Kidney glomerular epithelial cell (primary cell): ENCODE measurements at regions not wholly inside any gene's neighbourhood (a gene's known extent, or its start where the extent isn't known, plus 50 kb on each side); places are given as distances from the start of the nearest gene placed in this dataset.
"Not testable (repeated sequence)": the region's sequence is repeated elsewhere in the genome, so short reads cannot be mapped to it uniquely, and the experiment has no call there.

Source experiments
- DNase-seq: peaks from one replicate; lab custom pipeline; 2025; lab: John Stamatoyannopoulos, UW

DNA sequence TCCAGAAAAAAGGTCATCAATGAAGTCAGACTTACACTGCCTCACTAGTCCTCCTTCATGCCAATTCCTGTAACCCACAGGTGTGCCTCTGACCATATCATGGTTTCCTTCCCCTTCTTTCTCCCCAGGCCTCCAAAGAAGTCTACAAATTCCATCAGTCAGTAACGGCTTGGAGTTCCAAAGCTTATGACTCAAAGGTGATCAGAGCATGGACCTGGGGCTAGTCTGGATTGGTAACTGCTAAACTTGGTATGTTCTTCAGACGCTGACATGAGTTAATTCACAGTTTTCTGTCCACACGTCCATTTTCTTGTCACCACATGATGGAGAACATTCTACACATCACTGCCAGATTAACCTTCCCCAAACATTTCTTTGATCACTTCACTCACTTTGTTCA, 560.4 kb downstream of the ETNK1 start:
- no peak for DNase-seq

DNA sequence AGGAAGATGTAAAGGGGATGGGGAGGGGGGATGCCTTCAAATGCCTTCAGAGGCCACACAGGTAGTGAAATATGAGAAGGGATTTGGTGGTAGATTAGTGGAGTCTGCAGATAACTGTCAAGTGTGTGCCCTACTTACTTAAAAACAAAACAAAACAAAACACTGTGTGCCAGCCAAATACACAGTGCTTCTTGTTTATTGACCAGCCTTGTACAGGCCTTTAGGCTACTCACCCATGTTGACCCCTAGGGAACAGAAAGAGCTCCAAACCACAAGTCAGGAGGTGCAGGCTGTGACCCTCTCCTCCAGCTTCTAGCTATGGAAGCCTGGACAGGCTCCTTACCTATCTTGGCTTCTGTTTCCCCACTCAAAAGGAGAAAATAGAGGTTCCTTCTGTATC, 562.0 kb downstream of the ETNK1 start:
- DNase-seq = no peak

DNA sequence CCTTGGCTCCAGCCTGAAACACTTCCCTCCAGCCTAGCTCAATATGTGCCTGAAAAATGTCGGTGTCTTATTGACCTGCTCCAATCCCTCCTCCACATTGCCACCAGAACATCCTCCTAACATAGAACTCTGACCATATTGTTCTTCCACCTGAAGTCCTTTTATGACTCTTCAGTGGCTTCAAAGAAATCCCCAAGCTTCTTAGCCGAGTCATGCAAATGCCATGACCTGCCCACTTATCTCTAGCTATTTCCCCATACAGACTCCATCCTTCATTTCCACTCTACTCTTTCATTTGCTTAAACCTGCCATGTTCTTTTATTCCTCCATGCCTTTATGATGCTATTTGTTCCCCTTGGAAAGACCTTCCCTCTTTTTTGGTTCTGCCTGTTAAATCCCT, 568.6 kb downstream of the ETNK1 start:
- DNase-seq = no peak

DNA sequence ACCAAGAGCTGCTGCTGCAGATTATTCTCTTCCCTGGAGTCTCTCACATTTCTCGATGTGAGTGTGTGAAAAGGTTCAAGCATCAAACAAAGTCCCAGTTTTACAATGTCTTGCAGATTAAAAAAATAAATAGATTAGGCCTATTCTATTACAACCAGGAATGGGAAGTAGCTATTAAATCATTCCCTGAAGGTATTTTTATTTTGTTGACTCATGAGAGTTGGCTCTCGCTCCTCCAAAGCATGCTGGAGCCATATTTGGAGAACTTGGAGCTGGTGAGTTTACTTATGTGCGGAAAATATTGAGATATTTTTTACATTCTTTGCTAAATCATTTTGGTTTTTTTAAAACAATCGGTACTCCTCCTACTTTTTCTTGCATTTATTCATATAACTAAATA, 572.3 kb downstream of the ETNK1 start:
- DNase-seq = no peak

DNA sequence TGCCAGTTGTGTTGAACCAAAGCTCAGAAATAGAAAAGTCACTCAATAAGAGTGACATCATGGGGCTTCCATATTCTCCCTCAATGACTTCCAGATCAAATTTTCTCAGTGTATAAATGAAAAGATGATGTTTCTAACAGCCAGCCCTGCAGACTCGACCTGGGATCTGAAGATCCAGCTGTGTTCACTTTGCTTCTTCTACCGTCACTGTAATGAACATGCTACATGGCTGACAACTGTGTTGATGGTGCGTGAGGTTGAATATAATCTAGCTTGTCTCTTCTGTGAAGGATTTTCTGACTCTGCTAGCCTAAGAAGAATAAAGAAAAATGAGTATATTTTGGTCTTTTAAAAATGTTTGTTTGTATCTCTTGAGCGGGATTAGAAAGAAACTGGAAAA, 577.8 kb downstream of the ETNK1 start:
- DNase-seq = no peak

DNA sequence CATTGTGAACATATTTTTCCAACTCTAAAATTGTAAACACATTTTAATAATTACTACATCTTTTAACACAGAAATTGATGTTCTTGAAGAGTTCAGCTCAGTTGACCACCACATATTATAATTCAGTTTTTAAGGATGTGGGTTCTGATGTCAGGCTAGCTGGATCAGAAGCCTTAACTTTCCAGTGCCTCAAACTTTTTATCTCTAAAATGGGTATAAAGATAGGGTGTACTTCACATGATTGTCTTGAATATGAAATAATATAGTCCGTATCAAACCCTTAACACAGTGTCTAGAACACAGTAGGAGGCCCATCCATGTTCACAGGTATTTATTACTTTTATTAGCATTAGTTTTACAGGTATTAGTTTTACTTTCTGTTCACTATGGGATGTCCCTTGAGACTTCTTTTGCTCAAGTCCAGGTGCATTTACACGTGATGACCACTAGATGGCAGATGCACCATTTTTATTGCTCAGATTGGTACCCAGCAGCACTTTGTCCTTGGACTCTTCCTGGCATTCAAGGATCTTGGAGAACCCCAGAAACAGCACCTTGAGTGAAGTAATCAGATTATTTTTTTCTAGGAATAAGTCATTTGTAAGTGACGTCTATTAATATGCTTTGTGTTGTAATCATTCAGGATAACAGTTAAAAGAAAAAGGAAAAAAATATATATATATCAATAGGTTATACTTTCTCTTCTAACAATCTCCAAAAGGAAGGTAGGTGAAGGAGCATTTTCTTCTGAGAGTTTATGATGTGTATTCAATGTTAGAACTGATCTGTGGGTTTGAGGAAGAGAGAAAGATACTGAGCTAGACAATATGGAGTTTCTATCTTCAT, 580.2 kb downstream of the ETNK1 start:
- peak; percentile 37 for DNase-seq

DNA sequence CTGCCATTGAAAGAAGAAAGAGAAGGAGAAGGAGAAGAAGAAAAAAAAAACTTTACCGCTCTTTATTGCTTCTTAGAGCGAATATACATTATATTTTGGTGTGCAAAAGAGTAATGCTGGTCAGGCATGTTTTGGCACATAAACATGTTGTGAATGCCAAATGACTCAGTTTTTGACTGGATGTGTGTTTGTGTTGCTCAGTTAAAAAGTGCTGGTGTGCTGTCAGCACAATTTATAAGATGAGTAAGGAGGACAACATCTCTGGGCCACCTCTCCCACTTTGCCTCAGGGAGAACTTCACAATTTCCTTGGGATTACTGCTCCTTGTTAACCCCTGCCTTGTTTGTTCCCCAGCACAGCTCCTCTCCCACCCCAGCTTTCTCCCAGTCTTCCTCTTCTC, 584.8 kb downstream of the ETNK1 start:
- DNase-seq = no peak

DNA sequence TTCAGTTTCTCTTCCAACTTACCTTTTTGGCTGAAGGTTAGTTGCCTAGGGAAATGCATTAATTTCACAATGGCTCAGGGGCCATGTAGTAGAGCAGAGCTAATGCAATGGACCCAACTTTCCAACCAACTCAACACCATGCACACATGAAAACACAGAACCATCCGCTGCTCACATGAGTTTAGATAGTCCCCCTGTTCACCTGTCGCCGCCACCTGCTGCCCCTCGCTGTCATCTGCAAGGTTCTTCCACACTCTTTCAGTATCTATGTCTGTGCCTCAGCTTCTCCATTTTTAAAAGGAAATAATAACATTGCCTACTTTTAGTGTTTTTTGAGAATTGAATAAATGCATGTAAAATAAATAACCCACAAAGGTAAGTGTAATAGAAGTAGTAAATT, 585.6 kb downstream of the ETNK1 start:
- DNase-seq = no peak

DNA sequence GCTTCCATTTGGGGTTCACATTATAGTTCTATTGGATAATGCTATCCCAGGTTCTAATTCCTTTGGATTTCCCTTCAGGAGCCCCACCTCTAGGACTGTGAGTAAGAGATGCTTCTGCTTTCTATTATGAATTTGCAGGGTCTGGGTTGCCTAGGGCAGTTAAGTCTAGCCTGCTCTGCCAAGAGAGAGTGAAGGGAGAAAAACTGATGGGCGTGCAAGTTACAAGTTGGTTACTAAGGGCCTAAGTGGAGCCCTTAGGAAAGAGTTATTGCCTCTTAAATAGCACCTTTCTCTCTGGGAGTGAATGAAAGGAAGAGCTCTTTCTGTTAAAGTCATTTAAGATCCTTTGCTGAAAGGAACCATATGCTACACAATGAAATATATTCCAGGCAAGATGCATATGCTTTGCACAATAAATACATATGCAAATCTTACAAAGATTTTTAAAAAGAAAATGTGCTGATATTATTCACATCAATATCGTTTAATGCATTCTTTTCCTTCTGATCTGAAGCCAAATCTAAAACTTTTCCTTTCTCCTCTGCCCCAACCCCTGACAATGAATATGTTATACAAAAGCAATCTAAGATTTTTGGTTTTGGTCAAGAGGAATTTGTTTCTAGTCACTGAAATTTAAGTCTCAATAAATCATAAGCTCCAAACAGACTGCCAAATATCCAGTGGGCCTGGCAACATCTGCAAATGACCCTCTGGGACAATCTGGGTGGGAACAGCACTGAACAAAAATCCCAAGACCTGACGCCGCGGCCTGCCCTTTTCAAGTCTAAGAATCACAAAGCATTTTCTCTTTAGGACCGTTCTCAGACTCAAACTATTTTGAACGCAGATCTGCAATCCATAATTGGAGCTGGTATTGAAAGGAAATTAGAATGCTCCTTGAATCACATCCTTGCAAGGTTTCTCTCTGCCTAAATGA, 586.7 kb downstream of the ETNK1 start:
- DNase-seq = no peak

DNA sequence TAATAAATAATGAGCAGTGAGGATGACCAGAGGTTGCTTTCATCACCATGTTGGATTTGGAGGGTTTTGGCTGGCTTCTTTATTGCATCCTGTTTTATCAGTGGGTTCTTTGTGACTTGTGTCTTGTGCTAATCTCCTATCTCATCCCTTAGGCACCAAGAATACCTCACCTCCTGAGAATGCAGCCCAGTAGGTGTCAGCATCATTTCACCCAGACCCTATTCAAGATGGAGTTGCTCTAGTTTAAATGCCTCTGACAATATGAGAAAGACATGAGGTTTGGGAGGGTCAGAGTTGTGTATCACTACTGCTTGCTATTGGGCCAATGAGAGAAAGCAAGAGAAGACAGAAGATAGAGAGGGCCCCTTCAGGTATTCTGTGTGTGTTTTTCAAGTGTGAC, 592.2 kb downstream of the ETNK1 start:
- DNase-seq = no peak

DNA sequence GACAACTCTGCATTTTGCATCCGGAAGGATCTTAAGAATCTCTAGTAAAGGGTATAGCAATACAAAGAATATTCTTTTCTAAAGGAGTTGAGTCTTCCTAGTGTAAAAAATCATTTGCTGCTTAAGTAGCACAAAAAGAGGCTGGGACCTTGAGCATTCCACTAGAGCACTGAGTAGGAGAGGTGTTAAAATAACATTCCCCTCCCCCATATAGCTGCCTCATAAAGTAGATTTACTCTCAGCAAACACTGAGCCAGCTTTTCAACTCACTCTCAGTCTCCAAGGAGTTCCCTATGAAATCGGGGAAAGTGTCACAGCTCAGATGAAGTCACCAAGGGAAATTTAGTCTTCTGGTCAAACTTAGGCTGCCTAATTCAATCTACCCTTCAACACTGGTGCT, 592.7 kb downstream of the ETNK1 start:
- DNase-seq = no peak

DNA sequence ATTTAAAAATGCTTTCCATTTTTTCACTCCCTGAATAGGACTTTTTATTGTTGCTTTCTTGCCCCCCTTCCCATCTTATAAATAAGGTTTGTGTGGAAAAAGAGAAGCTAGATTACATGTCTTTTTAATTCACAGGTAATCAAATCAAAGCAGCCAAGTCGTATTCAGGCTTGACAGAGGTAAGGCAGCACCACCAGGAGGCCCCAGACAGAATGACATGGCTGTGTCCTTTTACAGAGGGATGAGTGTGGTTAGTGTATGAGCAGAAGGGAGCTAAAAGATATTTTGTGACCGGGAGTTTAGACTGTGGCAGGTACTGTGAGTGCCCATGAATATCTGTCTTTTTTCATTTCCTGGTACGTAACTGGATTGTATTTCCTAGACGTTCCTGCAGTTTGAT, 596.1 kb downstream of the ETNK1 start:
- DNase-seq = no peak

DNA sequence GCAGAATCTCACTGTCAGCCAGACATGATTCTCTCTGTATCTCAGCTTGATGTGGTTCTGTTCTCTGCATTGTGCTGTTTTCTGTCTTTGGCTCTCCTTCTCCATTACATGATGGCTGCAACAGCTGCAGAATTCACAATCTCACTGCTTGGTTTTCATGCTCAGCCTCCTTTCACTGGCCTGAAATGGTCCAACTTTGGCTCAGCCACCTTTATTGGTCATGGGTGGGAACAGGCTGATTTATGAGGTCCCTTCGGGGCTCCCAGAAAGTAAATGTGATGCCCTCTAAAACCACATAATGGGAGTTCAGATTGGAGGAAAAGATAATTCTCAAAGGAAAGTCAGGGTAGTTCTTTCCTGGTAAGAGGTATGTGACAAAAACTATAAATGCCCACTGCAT, 597.0 kb downstream of the ETNK1 start:
- no peak for DNase-seq

DNA sequence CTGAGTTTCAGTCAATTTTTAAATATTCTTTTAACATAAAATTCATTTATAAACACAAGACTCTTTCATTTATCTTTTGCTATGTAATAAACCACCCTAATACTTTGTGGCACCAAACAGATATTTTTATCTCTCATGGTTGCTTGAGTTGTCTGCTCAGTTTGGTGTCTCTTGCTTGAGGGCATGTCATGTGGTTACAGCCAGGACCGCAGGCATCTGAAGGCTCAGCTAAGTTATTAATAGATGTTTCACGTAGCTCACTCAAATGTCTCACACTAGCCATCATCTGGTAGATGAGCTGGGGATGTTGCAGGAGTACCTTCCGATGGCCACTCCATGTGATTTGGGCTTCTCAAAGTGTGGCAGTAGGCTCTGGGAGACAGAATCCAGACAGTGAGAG, 597.8 kb downstream of the ETNK1 start:
- no peak for DNase-seq

DNA sequence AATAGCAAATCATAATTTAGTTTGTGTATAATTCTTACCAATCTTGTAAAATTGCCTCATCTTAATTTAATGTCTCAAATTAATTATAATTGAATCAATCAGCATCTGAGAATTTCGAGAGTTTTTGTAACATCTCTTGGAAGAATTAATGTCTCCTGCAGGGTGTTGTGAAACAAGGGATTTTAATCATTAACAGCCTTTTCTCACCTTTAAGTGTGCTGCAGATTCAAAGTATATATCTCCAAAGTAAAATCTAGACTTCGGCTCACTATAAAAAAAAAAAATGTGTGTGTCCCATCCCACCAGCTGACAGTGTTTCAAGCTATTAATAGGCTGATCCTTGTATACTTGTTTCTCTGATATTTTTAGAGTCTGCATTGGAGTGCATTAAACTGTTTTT, 603.1 kb downstream of the ETNK1 start:
- no peak for DNase-seq

DNA sequence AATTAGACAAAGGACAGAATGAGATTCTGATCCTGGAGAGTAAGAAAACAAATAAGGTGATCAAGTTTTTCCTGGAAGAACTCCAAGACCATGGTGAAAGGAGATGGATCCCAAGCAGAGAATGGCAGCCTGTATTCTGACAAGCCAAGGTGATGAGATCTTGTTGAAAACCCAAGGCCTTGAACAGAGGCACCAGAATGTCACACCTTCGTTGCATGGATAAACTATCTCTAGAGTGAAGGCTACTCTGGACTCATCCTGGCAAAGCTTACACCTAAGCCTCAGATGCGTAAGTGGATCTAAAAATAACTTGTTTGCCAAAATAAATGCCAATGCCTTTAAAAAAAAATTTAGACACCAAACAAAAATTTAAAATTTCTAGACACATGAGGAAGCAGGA, 605.9 kb downstream of the ETNK1 start:
- no peak for DNase-seq

DNA sequence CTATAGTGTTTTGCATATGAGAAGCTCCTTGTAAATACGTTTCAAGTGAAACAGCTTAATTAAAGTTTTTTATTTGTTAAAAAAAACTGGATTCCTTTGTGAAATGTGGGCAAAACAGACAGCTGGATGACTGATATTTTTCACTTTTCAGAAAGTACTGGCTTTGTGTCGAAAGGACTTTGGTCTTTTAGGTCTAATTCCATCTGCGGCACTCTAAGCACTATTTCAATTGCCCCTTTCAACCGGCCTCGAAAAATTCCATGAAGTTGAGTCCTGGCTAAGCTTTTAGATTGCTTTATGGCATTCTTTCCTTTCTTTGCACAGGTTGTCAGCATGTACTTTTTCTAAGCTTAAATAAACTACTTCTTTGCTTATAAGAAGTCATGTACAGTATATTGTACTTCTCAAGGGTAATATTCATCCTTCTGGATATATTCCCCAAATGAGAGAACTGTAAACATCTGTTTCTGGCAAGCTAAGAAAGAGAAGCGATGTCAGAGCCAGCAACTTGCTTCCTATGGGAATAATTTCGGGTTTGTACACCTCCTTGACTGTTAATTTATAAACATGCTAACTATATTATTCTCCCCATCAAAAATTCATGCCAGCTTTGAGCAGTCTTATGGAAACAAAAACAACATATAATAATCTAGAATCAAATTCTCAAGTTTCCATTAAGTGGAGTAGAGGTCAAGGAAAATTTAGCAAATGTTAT, 611.3 kb downstream of the ETNK1 start:
- DNase-seq = no peak

DNA sequence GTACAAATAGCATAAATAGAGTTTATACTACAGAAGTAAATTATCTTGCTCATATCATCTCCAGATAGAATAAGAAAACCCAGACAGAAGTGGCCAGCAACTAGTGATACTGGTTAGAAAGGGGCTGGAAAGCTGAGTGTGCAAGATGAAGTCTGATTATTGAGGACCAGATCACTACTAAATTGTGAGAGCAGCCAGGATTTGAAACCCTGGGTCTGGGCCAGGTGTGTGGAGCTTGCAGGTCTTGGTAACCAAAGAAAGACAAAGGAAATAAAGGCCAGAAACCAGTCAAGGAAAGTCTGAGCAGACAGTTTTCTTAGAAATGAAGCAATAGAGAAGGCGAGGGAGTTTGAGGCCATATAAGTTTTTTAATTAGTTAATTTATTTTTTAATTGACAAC, 611.8 kb downstream of the ETNK1 start:
- no peak for DNase-seq

DNA sequence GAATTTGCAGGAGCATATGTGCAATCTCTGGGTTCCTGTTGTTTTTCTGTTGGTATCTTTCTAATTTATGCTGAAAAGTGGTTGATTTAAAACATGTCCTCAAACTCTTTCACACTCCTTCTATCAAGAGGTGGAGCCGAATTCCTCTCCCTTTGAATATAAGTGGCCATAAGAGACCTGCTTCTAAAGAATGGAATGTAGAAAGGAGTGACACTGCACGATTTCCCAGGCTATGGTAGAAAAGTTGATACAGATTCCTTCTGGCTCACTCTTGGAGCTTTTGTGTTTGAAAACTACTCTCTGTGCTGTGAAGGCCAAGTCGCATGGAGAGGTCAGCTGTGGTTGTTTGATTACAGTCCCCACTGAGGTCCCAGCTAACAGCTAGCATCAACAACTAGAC, 613.2 kb downstream of the ETNK1 start:
- no peak for DNase-seq

DNA sequence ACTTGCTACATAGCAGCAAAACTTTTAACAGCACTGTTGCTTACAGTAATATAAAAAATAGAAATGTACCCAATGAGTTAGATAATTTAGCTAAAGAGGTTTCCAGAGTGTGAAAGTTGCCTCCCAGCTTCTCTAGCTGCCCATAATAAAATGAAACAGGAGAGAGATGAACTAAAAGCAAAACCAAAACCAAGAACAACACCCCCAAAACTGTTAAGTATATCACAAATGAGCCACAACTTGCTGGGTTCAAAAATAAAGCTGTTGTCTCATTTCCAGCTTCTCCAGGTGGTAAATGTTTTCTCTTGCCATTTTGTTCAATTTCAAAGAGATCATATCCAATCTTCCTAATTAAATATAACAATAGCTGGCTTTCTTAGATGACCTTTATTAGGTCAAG, 614.0 kb downstream of the ETNK1 start:
- DNase-seq = no peak

DNA sequence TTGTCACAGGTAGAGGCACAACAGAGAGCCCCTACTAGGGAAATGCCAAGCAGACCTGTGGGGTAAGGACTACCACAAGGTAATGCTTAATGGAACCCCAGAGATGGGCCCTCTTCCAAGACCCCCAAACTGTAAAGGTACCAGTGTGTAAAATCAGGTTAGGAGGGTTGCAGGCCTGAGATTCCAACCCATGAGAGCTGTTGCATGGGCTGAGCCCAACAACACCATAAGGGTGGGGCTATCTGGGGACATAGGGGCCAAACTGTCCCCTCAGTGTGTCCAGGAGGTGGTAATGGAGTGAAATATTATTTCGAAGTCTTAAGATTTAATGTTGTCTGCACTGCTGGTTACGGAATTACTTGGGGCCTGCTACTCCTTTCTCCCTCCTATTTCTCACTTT, 620.2 kb downstream of the ETNK1 start:
- DNase-seq = no peak

DNA sequence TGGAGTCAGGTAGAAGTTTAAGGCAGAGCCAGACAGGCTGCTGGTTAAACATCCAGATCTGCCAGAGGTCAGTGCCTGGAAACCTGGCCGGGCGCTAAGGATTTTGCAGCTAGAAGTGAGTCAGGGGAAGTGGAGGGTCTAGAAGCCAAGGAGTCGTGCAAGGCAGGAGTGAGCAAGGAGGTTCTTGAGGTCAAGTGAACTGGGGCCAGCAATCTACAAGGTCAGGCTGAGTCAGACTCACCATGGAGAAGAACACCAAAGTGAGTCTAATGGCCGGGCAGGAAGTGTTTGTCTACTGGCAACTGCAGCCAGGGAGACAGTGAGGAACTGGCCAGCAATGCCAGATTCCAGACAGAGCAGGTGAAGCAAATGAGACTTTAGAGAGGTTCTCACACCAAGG, 628.2 kb downstream of the ETNK1 start:
- no peak for DNase-seq

DNA sequence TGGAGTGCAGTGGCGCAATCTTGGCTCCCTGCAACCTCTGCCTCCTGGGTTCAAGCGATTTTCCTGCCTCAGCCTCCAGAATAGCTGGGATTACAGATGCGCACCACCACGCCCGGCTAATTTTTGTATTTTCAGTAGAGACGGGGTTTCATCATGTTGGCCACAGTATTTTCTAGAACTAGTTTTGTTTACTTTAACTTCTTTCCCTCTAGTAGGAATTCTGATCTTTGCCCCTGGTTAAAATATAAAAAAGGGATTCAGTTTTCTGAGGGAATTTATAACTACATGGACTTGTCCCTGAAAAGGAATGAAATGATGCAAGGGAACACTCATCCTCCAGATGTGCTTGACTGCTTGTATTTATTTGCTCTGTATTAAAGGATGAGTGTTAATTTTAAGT, 628.9 kb downstream of the ETNK1 start:
- DNase-seq = not testable (repeated sequence)
